K562 (cell line): ENCODE measurements at regions not wholly inside any gene's neighbourhood (a gene's known extent, or its start where the extent isn't known, plus 50 kb on each side); places are given as distances from the start of the nearest gene placed in this dataset.

Source experiments
- NKRF ChIP-seq: fragments of 450-650 bp; IDR thresholded peaks from 2 replicates; pipeline ENCODE4 v1.6.1; 2016; ENCODE audit warnings: borderline replicate concordance
- PCBP2 ChIP-seq: fragments of 200-400 bp; formaldehyde crosslinking; IDR thresholded peaks from 2 replicates; pipeline ENCODE4 v1.6.1; 2018; ENCODE audit warnings: low read length, low read depth, mild to moderate bottlenecking, moderate library complexity; ENCODE audit not compliant: poor library complexity, severe bottlenecking
- ZC3H8 ChIP-seq: fragments of 450-650 bp; IDR thresholded peaks from 2 replicates; pipeline ENCODE4 v1.6.1; 2017
- TF ChIP-seq, protein P1 (sequence below): fragments of 250-450 bp; sonication (Bioruptor Pico); IDR thresholded peaks from 2 replicates; pipeline ENCODE4 v1.8.0; 2021; ENCODE audit warnings: mild to moderate bottlenecking, moderate library complexity
- TF ChIP-seq, protein P2 (sequence below), 3 experiments: IDR thresholded peaks in 2 of 3; conservative IDR thresholded peaks in 1 of 3; 2 replicates each; pipeline ENCODE4 v1.5.1; 2011 to 2012; ENCODE audit warnings: low read length in 3 of 3, mild to moderate bottlenecking in 3 of 3, control low read depth in 2 of 3, improper control_type of control experiment in 1 of 3, inconsistent platforms in 1 of 3, low read depth in 1 of 3, mixed read lengths in 1 of 3, moderate library complexity in 1 of 3; ENCODE audit not compliant: insufficient read depth in 2 of 3

- TF ChIP-seq NKRF (no peak), ZC3H8 (no peak), PCBP2 (no peak)
- TF ChIP-seq, protein P1, sequence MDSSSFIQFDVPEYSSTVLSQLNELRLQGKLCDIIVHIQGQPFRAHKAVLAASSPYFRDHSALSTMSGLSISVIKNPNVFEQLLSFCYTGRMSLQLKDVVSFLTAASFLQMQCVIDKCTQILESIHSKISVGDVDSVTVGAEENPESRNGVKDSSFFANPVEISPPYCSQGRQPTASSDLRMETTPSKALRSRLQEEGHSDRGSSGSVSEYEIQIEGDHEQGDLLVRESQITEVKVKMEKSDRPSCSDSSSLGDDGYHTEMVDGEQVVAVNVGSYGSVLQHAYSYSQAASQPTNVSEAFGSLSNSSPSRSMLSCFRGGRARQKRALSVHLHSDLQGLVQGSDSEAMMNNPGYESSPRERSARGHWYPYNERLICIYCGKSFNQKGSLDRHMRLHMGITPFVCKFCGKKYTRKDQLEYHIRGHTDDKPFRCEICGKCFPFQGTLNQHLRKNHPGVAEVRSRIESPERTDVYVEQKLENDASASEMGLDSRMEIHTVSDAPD = no peak
- TF ChIP-seq, protein P2, sequence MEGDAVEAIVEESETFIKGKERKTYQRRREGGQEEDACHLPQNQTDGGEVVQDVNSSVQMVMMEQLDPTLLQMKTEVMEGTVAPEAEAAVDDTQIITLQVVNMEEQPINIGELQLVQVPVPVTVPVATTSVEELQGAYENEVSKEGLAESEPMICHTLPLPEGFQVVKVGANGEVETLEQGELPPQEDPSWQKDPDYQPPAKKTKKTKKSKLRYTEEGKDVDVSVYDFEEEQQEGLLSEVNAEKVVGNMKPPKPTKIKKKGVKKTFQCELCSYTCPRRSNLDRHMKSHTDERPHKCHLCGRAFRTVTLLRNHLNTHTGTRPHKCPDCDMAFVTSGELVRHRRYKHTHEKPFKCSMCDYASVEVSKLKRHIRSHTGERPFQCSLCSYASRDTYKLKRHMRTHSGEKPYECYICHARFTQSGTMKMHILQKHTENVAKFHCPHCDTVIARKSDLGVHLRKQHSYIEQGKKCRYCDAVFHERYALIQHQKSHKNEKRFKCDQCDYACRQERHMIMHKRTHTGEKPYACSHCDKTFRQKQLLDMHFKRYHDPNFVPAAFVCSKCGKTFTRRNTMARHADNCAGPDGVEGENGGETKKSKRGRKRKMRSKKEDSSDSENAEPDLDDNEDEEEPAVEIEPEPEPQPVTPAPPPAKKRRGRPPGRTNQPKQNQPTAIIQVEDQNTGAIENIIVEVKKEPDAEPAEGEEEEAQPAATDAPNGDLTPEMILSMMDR (IDR thresholded peaks at IDR 0.05 in 2 of 3, conservative IDR thresholded peaks at IDR 0.05 in 1 of 3; ENCODE audit: insufficient read depth in 2 of 3, low read depth in 1 of 3, low read length in 3 of 3) = no peak
These were observed 352.8 kb upstream of the LRP1B start for GRCh38 chr2:142483653-142484052.
